Breast epithelium (tissue), 3 donors: ENCODE measurements at regions not wholly inside any gene's neighbourhood (a gene's known extent, or its start where the extent isn't known, plus 50 kb on each side); places are given as distances from the start of the nearest gene placed in this dataset.

Source experiments
- POLR2AphosphoS5 ChIP-seq, 3 donors: sonication (generic); formaldehyde crosslinking; IDR thresholded peaks; one replicate each; pipeline ENCODE4 v1.6.1; 2017; ENCODE audit warnings: antibody characterized with exemption in 3 of 3
- TF ChIP-seq, protein P1 (sequence below), 3 donors: fragments of 450-650 bp; IDR thresholded peaks; one replicate each; pipeline ENCODE4 v1.5.1; 2016 to 2017; ENCODE audit warnings: antibody characterized with exemption in 3 of 3, mild to moderate bottlenecking in 3 of 3, moderate library complexity in 3 of 3

DNA sequence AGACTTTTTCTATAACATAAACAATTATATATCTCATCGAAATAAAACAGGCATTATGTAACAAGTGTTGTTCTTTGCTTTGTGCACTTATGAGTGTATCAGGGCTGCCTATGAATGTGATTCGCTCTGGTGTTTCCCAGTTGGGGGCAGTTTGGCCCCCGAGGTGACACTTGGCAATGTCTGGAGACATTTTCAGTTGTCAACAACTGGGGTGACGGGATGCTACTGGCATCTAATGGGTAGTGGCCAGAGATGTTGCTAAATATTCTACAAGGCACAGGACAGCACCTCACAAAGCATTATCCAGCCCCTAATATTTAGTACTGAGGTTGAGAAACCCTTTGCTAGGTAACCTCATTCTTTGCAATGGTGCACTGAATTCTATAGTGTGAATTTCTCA lies 83.3 kb downstream of the PLCE1 start:
- TF ChIP-seq, protein P1, sequence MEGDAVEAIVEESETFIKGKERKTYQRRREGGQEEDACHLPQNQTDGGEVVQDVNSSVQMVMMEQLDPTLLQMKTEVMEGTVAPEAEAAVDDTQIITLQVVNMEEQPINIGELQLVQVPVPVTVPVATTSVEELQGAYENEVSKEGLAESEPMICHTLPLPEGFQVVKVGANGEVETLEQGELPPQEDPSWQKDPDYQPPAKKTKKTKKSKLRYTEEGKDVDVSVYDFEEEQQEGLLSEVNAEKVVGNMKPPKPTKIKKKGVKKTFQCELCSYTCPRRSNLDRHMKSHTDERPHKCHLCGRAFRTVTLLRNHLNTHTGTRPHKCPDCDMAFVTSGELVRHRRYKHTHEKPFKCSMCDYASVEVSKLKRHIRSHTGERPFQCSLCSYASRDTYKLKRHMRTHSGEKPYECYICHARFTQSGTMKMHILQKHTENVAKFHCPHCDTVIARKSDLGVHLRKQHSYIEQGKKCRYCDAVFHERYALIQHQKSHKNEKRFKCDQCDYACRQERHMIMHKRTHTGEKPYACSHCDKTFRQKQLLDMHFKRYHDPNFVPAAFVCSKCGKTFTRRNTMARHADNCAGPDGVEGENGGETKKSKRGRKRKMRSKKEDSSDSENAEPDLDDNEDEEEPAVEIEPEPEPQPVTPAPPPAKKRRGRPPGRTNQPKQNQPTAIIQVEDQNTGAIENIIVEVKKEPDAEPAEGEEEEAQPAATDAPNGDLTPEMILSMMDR (IDR thresholded peaks at IDR 0.05): no peak
- TF ChIP-seq POLR2AphosphoS5 (IDR thresholded peaks at IDR 0.05): no peak
